MM.1S (cell line): ENCODE measurements at regions not wholly inside any gene's neighbourhood (a gene's known extent, or its start where the extent isn't known, plus 50 kb on each side); places are given as distances from the start of the nearest gene placed in this dataset.
"Not testable (repeated sequence)": the region's sequence is repeated elsewhere in the genome, so short reads cannot be mapped to it uniquely, and the experiment has no call there.

ENCODE experiments used
- EZH2 ChIP-seq: fragments of 300-600 bp; sonication (generic); optimal IDR thresholded peaks from 2 replicates; pipeline ENCODE3; 2017; ENCODE audit warnings: low read depth, mild to moderate bottlenecking, antibody characterized with exemption, low read length, mixed read lengths
- TF ChIP-seq, protein P1 (sequence below): fragments of 300-600 bp; sonication (generic); IDR thresholded peaks from 2 replicates; pipeline ENCODE4 v1.5.1; 2016; ENCODE audit warnings: antibody characterized with exemption, low read length, mixed read lengths

DNA sequence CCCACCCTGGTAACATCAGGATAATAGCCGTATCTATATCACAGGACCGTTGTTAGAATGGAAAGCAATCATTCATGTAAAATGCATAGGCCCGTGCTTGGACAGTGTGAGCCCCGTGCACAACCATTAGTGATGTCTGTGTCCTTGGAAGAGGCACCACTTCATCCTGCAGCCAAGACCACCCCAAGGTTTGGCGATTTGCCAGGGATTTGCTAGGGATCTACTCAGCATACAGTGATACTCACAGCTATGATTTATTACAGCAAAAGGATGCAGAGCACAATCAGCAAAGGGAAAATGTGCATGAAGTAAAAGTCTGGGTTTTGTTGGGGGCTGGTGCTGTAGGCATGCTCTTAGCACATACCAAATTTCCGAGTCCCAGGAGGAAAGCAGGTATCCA lies 115.9 kb upstream of the PHACTR3 start:
- TF ChIP-seq, protein P1, sequence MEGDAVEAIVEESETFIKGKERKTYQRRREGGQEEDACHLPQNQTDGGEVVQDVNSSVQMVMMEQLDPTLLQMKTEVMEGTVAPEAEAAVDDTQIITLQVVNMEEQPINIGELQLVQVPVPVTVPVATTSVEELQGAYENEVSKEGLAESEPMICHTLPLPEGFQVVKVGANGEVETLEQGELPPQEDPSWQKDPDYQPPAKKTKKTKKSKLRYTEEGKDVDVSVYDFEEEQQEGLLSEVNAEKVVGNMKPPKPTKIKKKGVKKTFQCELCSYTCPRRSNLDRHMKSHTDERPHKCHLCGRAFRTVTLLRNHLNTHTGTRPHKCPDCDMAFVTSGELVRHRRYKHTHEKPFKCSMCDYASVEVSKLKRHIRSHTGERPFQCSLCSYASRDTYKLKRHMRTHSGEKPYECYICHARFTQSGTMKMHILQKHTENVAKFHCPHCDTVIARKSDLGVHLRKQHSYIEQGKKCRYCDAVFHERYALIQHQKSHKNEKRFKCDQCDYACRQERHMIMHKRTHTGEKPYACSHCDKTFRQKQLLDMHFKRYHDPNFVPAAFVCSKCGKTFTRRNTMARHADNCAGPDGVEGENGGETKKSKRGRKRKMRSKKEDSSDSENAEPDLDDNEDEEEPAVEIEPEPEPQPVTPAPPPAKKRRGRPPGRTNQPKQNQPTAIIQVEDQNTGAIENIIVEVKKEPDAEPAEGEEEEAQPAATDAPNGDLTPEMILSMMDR: not testable (repeated sequence)
- TF ChIP-seq EZH2: not testable (repeated sequence)
